ENCODE measurements at regions not wholly inside any gene's neighbourhood (a gene's known extent, or its start where the extent isn't known, plus 50 kb on each side); places are given as distances from the start of the nearest gene placed in this dataset.
"Not testable (repeated sequence)": the region's sequence is repeated elsewhere in the genome, so short reads cannot be mapped to it uniquely, and the experiment has no call there.

DNA sequence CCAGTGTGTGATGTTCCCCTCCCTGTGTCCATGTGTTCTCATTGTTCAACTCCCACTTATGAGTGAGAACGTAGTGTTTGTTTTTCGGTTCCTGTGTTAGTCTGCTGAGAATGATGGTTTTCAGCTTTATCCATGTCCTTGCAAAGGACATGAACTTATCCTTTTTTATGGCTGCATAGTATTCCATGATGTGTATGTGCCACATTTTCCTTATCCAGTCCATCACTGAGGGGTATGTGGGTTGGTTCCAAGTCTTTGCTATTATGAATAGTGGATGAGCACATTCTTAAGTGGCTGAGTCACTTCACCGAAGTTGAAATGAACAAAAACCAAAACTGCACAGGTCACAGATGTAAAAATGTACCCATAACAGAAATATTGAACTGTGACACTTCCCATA lies 157.5 kb downstream of the LEPR start:
- H3K27ac Mint-ChIP-seq; DNase-seq; H3K9me3 Mint-ChIP-seq; H3K27me3 Mint-ChIP-seq; H3K4me3 Mint-ChIP-seq; POLR2A ChIA-PET; H3K4me1 Mint-ChIP-seq; H3K36me3 Mint-ChIP-seq (ENCODE audit: low read depth): not testable (repeated sequence)
- CTCF ChIA-PET: interaction anchor here (1.5 kb wide), 1 partner anchor 53 kb away, joined by 3 read pairs; no protein-coding TSS in a partner anchor

DNA sequence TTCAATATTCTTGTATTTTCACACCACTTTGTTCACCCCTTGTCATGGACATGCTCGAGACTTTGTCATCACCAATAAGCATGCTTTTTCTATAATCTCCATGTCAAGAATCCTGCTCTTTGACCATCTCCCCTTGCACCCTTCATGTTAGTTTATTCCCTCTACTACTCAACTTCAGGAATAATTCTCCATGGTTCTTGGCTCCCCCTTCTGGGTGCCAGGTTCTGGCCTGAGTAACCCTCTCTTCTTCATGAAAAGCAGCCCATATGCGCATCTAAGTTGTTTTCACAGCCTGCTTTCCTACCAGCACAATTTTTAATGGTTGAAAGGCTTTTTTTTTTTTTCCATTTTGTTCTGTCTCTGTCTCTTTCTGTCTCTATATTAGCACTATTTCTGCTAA lies 160.7 kb downstream of the LEPR start:
- Mint-ChIP-seq H3K4me1 (no peaks in the 10 kb centered on the region), H3K9me3 (peaks cover 3% of the 10 kb centered on the region), H3K4me3 (no peak overlapping the region), H3K27ac (no peak overlapping the region), H3K27me3 (no peaks in the 10 kb centered on the region), H3K36me3 (ENCODE audit: low read depth) (no peaks in the 10 kb centered on the region)
- ChIA-PET POLR2A (no interaction called here), CTCF (no interaction called here)
- DNase-seq: no peak

DNA sequence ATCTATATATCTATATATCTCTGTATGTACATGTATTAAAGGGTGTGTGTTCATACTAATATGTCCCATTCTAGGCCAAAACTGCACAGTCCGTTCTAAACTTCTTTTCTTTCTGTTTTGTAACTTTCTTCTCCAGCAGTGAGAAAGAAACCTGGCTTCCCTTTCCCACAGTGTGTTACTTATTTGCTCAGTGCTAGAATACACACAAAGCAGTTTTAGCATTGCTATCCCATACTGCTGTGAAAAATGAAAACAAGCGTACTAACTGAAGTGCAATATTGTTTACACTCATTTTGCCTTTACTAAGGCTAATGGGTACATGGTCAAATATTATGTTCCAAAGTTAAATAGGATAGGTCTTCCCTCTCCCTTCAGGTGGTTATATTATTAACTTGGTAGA lies 163.9 kb downstream of the LEPR start:
- Mint-ChIP-seq H3K4me1 (no peaks in the 10 kb centered on the region), H3K9me3 (peaks cover 3% of the 10 kb centered on the region), H3K27me3 (no peaks in the 10 kb centered on the region), H3K4me3 (no peak overlapping the region), H3K36me3 (ENCODE audit: low read depth) (no peaks in the 10 kb centered on the region), H3K27ac (no peak overlapping the region)
- no peak for DNase-seq
- ChIA-PET CTCF (interaction anchor here (0.6 kb wide), 1 partner anchor 1018 kb away, joined by 3 read pairs; no protein-coding TSS in a partner anchor), POLR2A (no interaction called here)

DNA sequence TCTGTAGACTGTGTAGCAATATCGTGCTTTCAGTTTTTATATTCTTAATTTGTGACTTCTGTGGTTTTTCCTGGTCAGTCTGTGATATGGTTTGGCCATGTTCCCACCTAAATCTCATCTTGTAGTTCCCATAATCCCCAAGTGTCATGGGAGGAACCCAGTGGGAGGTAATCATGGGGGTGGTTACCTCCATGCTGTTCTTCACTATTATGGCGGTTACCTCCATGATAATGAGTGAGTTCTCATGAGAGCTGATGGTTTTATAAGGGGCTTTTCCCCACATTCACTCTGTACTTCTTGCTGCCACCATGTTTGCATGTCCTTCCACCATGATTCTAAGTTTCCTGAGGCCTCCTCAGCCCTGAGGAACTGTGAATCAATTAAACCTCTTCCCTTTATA lies 169.8 kb downstream of the LEPR start:
- no peak for DNase-seq
- no peaks in the 10 kb centered on the region for H3K9me3 Mint-ChIP-seq
- H3K36me3 Mint-ChIP-seq (ENCODE audit: low read depth): no peaks in the 10 kb centered on the region
- peaks cover 2% of the 10 kb centered on the region for H3K27me3 Mint-ChIP-seq
- no peak overlapping the region for H3K27ac Mint-ChIP-seq
- CTCF ChIA-PET: no interaction called here
- no peaks in the 10 kb centered on the region for H3K4me1 Mint-ChIP-seq
- H3K4me3 Mint-ChIP-seq: no peak overlapping the region
- POLR2A ChIA-PET: no interaction called here

DNA sequence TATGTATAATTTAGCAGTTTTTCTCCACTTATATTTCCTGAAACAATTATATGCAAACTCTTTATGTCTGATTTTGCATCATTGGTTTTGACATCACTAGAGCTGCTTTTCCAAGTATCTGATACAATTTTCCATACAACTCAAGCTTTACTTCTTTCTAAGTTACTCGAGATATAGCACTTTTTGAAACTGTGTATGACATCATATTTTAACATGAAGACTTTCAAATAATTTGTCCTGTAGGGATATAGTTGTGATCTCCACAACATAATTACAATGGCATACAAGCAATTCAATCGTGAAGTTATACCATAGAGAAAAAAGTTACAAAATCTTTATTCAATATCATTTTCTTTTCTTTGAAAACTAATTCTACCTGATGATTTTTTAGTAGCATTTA lies 173.0 kb downstream of the LEPR start:
- H3K9me3 Mint-ChIP-seq: no peaks in the 10 kb centered on the region
- no peaks in the 10 kb centered on the region for H3K36me3 Mint-ChIP-seq (ENCODE audit: low read depth)
- no peaks in the 10 kb centered on the region for H3K4me1 Mint-ChIP-seq
- peaks cover 2% of the 10 kb centered on the region for H3K27me3 Mint-ChIP-seq
- no peak overlapping the region for H3K27ac Mint-ChIP-seq
- POLR2A ChIA-PET: no interaction called here
- CTCF ChIA-PET: no interaction called here
- H3K4me3 Mint-ChIP-seq: no peak overlapping the region
- no peak for DNase-seq

DNA sequence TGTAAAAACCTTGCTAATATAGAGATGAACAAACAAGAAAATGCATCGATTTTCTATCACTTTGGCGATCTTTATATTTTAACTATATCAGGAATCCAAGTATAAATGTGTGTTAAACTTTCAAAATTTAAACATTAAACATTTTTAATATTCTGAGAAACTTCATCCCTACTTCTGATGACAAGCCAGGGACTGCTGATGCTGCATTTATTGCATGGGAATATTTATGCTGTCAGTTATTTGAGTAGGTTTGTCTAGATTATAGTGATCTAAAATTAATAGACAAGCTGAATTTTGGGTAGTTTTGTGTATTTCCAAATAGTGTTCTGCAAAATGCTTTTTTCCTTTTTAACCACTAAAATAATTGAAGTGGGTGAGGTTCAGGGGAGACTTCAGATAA lies 175.3 kb downstream of the LEPR start:
- no peaks in the 10 kb centered on the region for H3K9me3 Mint-ChIP-seq
- no peak overlapping the region for H3K4me3 Mint-ChIP-seq
- no peak for DNase-seq
- peaks cover 2% of the 10 kb centered on the region for H3K27me3 Mint-ChIP-seq
- CTCF ChIA-PET: no interaction called here
- POLR2A ChIA-PET: no interaction called here
- no peaks in the 10 kb centered on the region for H3K36me3 Mint-ChIP-seq (ENCODE audit: low read depth)
- no peaks in the 10 kb centered on the region for H3K4me1 Mint-ChIP-seq
- no peak overlapping the region for H3K27ac Mint-ChIP-seq

DNA sequence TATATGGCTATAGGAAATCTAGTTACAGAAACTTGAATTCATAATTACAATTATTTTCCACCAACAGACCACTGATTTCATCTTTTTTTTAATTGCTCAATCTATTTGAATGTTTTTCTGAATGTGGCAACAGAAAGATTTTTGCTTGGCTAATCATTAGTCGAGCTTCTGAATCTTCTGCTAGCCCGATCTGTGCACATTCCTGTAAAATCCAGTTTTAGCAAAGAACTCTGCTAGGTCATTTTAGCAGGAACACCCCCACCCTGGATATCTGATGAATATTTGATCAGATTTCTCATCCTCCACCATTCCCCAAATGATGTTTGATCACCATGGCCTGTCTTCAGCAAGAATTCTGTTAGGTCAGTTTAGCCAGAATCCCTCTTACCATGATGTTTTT lies 176.3 kb downstream of the LEPR start:
- H3K27ac Mint-ChIP-seq: no peak overlapping the region
- H3K36me3 Mint-ChIP-seq (ENCODE audit: low read depth): no peaks in the 10 kb centered on the region
- DNase-seq: no peak
- H3K4me1 Mint-ChIP-seq: no peaks in the 10 kb centered on the region
- H3K4me3 Mint-ChIP-seq: no peak overlapping the region
- peaks cover 2% of the 10 kb centered on the region for H3K27me3 Mint-ChIP-seq
- ChIA-PET POLR2A (no interaction called here), CTCF (no interaction called here)
- H3K9me3 Mint-ChIP-seq: no peaks in the 10 kb centered on the region

DNA sequence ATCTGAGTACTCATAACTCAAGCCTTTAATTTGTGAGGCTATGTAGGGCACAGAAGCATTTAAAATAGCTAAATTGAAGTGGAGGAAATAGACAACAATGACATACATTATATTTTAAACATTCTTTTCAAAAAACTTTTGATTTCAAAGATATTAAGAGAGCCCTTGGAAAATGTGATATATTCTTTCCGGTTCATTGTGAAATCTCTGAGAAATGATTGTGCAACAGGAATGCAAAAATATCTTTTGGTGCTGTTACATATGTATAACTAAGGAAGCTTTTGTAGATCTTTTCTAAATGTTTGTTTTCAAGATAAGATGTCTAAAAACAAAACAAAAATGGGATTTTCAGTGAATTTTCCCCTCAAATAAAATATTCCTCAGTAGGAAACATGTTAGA lies 185.2 kb downstream of the LEPR start:
- CTCF ChIA-PET: no interaction called here
- H3K9me3 Mint-ChIP-seq: no peaks in the 10 kb centered on the region

DNA sequence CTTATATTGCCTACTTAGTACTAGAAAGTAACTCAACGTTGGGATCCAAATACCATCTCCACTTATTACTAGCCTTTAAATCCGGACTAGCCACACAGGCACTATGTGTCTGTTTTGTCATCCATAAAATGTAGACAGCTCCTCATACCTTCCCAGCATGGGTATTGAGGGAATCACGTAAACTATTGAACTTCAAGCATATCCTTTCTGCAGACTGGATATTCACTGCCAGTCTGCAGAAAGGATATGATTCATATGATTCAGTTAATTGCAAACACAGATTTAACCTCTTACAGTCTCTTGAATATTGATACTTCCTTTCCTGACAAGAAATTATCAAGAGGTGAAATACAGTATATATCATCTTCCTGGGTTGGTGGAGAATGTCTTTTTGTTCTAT lies 186.0 kb downstream of the LEPR start:
- Mint-ChIP-seq H3K4me1 (no peaks in the 10 kb centered on the region), H3K4me3 (no peak overlapping the region), H3K27me3 (no peaks in the 10 kb centered on the region), H3K27ac (no peak overlapping the region), H3K36me3 (ENCODE audit: low read depth) (no peaks in the 10 kb centered on the region), H3K9me3 (no peaks in the 10 kb centered on the region)
- ChIA-PET POLR2A (no interaction called here), CTCF (interaction anchor here (0.5 to 0.6 kb wide), 2 partner anchors 35 to 105 kb away, joined by 3 to 7 read pairs; no protein-coding TSS in a partner anchor)
- no peak for DNase-seq

More for the DNA sequence above, 185.2 kb downstream of the LEPR start:
- no peaks in the 10 kb centered on the region for H3K27me3 Mint-ChIP-seq
- DNase-seq: no peak
- no peak overlapping the region for H3K4me3 Mint-ChIP-seq
- H3K36me3 Mint-ChIP-seq (ENCODE audit: low read depth): no peaks in the 10 kb centered on the region
- no peaks in the 10 kb centered on the region for H3K4me1 Mint-ChIP-seq
- POLR2A ChIA-PET: no interaction called here
- H3K27ac Mint-ChIP-seq: no peak overlapping the region

DNA sequence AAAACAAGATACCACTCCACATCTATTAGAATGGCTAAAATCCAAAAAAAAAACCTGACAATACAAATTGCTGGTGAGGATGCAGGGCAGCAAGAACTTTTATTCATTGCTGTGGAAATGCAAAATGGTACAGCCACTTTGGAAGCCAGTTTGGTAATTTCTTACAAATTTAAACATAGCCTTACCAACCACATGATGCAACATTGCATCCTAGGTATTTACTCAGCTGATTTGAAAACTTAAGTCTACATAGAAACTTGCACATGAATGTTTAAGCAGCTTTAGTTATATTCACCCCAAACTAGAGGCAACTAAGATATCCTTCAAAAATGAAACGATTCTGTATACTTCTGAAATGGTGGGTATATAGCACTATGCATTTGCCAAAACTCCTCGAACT lies 178.8 kb upstream of the PDE4B start:
- Mint-ChIP-seq H3K4me1 (no peaks in the 10 kb centered on the region), H3K4me3 (no peak overlapping the region), H3K36me3 (ENCODE audit: low read depth) (no peaks in the 10 kb centered on the region), H3K9me3 (no peaks in the 10 kb centered on the region), H3K27ac (no peak overlapping the region), H3K27me3 (no peaks in the 10 kb centered on the region)
- ChIA-PET CTCF (no interaction called here), POLR2A (no interaction called here)
- no peak for DNase-seq

DNA sequence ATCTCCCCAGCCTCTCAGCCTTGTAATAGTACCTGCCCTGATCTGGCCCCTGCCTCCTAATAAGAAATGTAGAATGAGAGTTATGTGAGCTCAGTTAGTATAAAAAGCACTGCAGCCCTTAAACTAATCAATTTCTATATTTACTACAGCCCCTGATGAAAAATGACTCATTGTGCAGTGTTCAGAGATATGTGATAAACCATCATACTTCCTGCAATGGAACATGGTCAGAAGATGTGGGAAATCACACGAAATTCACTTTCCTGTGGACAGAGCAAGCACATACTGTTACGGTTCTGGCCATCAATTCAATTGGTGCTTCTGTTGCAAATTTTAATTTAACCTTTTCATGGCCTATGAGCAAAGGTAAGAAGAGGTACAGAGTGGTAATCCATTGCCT lies 176.8 kb upstream of the PDE4B start:
- Mint-ChIP-seq H3K4me1 (no peaks in the 10 kb centered on the region), H3K27ac (no peak overlapping the region)
- CTCF ChIA-PET: no interaction called here

DNA sequence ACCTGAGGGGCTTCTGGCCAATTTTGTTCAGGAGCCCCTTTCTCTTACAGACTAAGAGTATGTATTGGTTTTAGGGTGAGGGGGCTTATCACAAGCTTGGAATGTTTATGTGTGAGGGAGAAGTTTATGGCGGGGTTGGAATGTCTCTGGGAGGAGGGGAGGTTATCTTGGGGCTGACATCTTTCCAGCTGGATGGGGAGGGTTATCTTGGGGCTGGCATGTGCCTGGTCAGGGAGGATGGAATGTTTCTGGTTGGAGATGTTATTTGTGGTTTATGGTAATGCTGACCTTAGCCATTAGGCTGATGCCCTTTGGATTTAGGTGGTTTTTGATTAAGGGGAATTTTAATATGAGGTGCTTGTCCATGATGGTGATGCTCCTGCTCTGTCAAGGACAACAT lies 171.0 kb upstream of the PDE4B start:
- H3K4me1 Mint-ChIP-seq; H3K27me3 Mint-ChIP-seq; H3K9me3 Mint-ChIP-seq; H3K4me3 Mint-ChIP-seq; H3K36me3 Mint-ChIP-seq (ENCODE audit: low read depth); DNase-seq; POLR2A ChIA-PET; CTCF ChIA-PET; H3K27ac Mint-ChIP-seq: not testable (repeated sequence)

More for the DNA sequence above, 176.8 kb upstream of the PDE4B start:
- DNase-seq: no peak
- Mint-ChIP-seq H3K27me3 (no peaks in the 10 kb centered on the region), H3K9me3 (no peaks in the 10 kb centered on the region), H3K36me3 (ENCODE audit: low read depth) (no peaks in the 10 kb centered on the region), H3K4me3 (no peak overlapping the region)
- POLR2A ChIA-PET: no interaction called here

DNA sequence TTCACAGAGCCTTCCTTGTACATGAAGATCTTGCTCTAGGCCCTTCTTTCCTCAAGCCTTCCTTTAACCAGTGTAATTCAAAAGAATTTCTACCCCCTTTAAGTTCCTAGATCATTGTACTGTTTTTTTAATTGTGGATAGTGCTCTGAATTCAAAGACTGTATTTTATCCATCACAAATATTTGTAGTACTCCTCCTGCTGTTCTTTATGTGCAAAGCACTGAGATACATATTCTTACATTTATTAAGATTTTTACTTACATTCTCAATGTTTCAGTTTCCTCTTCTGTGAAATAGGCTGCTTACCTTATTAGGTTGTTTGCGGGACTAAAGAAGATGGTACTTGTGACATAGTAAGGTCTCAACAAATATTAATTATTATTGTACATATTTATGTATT lies 168.8 kb upstream of the PDE4B start:
- no peaks in the 10 kb centered on the region for H3K27me3 Mint-ChIP-seq
- H3K4me3 Mint-ChIP-seq: no peak overlapping the region
- no peaks in the 10 kb centered on the region for H3K36me3 Mint-ChIP-seq (ENCODE audit: low read depth)
- ChIA-PET POLR2A (interaction anchor here (0.6 kb wide), 1 partner anchor 1212 kb away, joined by 3 read pairs; no protein-coding TSS in a partner anchor), CTCF (no interaction called here)
- H3K27ac Mint-ChIP-seq: no peak overlapping the region
- H3K4me1 Mint-ChIP-seq: no peaks in the 10 kb centered on the region
- DNase-seq: no peak
- no peaks in the 10 kb centered on the region for H3K9me3 Mint-ChIP-seq

DNA sequence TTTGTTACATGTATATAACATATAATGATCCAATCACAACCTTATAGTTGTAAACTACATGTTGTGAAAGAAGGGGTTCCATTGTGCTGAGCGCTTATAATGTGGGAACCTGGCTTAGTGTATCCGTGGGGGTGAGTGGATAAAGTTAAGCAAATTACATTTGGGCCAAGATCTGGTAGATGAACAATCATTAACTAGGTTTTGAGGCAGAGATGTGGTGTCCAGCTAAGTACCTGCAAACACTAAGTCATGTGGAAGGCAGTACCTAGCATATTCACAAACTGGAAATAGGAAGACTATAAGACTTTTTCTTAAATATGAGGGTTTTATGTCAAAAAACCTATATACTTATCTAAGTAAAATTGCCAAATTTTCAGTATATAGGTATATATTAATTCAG lies 167.2 kb upstream of the PDE4B start:
- ChIA-PET POLR2A (no interaction called here), CTCF (no interaction called here)
- Mint-ChIP-seq H3K27me3 (no peaks in the 10 kb centered on the region), H3K9me3 (no peaks in the 10 kb centered on the region), H3K27ac (no peak overlapping the region), H3K4me1 (no peaks in the 10 kb centered on the region), H3K36me3 (ENCODE audit: low read depth) (no peaks in the 10 kb centered on the region), H3K4me3 (no peak overlapping the region)
- no peak for DNase-seq

DNA sequence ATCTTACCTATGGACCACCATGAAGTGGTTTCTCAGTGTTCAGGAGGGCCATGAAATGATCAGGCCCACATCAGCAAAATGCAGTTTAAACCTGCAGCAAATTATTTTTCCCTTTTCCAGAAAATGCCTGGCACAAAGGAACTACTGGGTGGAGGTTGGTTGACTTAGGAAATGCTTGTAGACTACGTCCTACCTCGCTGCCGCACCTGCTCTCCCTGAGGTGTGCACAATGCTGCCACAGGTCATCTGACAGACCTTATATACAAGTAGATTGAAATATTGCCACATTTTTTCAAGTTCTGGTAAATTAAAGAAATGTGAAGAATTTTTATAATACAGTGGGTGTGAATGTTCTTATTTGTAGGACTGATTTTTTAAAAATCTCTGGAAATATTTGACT lies 166.7 kb upstream of the PDE4B start:
- CTCF ChIA-PET: no interaction called here
- Mint-ChIP-seq H3K4me1 (no peaks in the 10 kb centered on the region), H3K27me3 (no peaks in the 10 kb centered on the region), H3K36me3 (ENCODE audit: low read depth) (no peaks in the 10 kb centered on the region), H3K9me3 (no peaks in the 10 kb centered on the region), H3K27ac (no peak overlapping the region), H3K4me3 (no peak overlapping the region)
- DNase-seq: no peak
- POLR2A ChIA-PET: no interaction called here

Measured in activated CD4-positive, alpha-beta T cell treated with anti-CD3 and anti-CD28 coated beads, Interleukin-2, amount 10 ng/mL, durations not matched to agents 7 days and 5 days (primary cell).